ENCODE measurements at regions not wholly inside any gene's neighbourhood (a gene's known extent, or its start where the extent isn't known, plus 50 kb on each side); places are given as distances from the start of the nearest gene placed in this dataset.

- ChIA-PET CTCF (no interaction called here), POLR2A (ENCODE audit: unreplicated experiment) (no interaction called here)
- Histone ChIP-seq H3K27me3 (ENCODE audit: insufficient read depth, low read depth) (no peaks in the 10 kb centered on the region), H4K20me1 (ENCODE audit: insufficient read depth) (no peaks in the 10 kb centered on the region), H3K4me1 (replicated peaks; ENCODE audit: insufficient read depth) (peaks cover 13% of the 10 kb centered on the region), H3K79me2 (ENCODE audit: low read depth) (0 out of 2 replicates have a peak, but pooled peaks cover 3% of the 10 kb centered on the region), H3K9me2 (ENCODE audit: insufficient read depth) (no peaks in the 10 kb centered on the region), H3K4me3 (no peak overlapping the region), H3K36me3 (ENCODE audit: low read depth) (no peaks in the 10 kb centered on the region), H3K27ac (no peak overlapping the region), H3F3A (ENCODE audit: insufficient read depth, low read depth) (no peaks in the 10 kb centered on the region), H3K4me2 (no peak overlapping the region), H3K9me3 (ENCODE audit: insufficient read depth, low read depth) (0 out of 2 replicates have a peak, but pooled peaks cover 5% of the 10 kb centered on the region), H2AFZ (no peak overlapping the region)
- TF ChIP-seq CTCF (conservative IDR thresholded peaks at IDR 0.05), result no peak
- no peak for TF ChIP-seq EZH2 (IDR thresholded peaks at IDR 0.05; ENCODE audit: low read depth)
- no peak for DNase-seq
- BruUV-seq (replicated peaks), result no TSS peak
- intact Hi-C loops (cut with micrococcal nuclease; ENCODE audit: unreplicated experiment), result no loop called here
Measured at GRCh38 chr5:54859316-54859715, 126.1 kb downstream of the ESM1 start.

- Histone ChIP-seq H3K36me3 (ENCODE audit: low read depth) (no peaks in the 10 kb centered on the region), H3K9me2 (ENCODE audit: insufficient read depth) (no peaks in the 10 kb centered on the region), H2AFZ (no peak overlapping the region), H3K79me2 (ENCODE audit: low read depth) (no peaks in the 10 kb centered on the region), H3K9me3 (ENCODE audit: insufficient read depth, low read depth) (0 out of 2 replicates have a peak, but pooled peaks cover 5% of the 10 kb centered on the region), H3K27ac (no peak overlapping the region), H4K20me1 (ENCODE audit: insufficient read depth) (no peaks in the 10 kb centered on the region), H3K4me1 (replicated peaks; ENCODE audit: insufficient read depth) (no peaks in the 10 kb centered on the region), H3K4me3 (no peak overlapping the region), H3F3A (ENCODE audit: insufficient read depth, low read depth) (no peaks in the 10 kb centered on the region), H3K27me3 (ENCODE audit: insufficient read depth, low read depth) (no peaks in the 10 kb centered on the region), H3K4me2 (no peak overlapping the region)
- POLR2A ChIA-PET (ENCODE audit: unreplicated experiment), result no interaction called here
- CTCF ChIA-PET, result no interaction called here
- DNase-seq, result no peak
- intact Hi-C loops (cut with micrococcal nuclease; ENCODE audit: unreplicated experiment), result no loop called here
- no peak for TF ChIP-seq CTCF (conservative IDR thresholded peaks at IDR 0.05)
- no peak for TF ChIP-seq EZH2 (IDR thresholded peaks at IDR 0.05; ENCODE audit: low read depth)
- no TSS peak for BruUV-seq (replicated peaks)
Measured at GRCh38 chr5:54854883-54855581, 130.4 kb downstream of the ESM1 start.

DNA sequence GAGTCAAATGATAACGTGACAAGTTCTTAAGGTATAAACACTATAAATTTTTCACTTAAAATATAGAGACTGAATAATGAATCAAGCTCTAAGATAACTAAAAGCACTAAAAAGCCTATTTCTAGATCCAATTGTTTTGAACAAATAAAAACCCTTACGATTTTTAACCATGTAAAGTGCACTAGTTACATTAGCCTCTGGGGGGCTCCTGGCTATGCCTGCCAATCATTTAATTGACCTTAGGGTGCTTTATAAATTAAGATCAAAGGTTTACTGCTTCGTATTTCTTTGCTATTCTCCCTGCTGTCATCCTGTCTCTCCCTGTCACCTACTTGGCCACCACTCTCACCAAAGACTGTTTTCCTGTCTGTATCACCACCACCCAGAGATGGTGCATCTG lies 133.4 kb downstream of the ESM1 start:
- no peaks in the 10 kb centered on the region for H3K27me3 ChIP-seq (ENCODE audit: insufficient read depth, low read depth)
- H3F3A ChIP-seq (ENCODE audit: insufficient read depth, low read depth), result no peaks in the 10 kb centered on the region
- no peaks in the 10 kb centered on the region for H4K20me1 ChIP-seq (ENCODE audit: insufficient read depth)
- H3K79me2 ChIP-seq (ENCODE audit: low read depth), result no peaks in the 10 kb centered on the region
- ChIA-PET POLR2A (ENCODE audit: unreplicated experiment) (no interaction called here), CTCF (no interaction called here)
- no peaks in the 10 kb centered on the region for H3K4me1 ChIP-seq (replicated peaks; ENCODE audit: insufficient read depth)
- no peaks in the 10 kb centered on the region for H3K9me2 ChIP-seq (ENCODE audit: insufficient read depth)
- no peak overlapping the region for H2AFZ ChIP-seq
- no peak overlapping the region for H3K4me3 ChIP-seq
- intact Hi-C loops (cut with micrococcal nuclease; ENCODE audit: unreplicated experiment), result no loop called here
- H3K9me3 ChIP-seq (ENCODE audit: insufficient read depth, low read depth), result no peaks in the 10 kb centered on the region
- H3K4me2 ChIP-seq, result no peak overlapping the region
- no peaks in the 10 kb centered on the region for H3K36me3 ChIP-seq (ENCODE audit: low read depth)
- no peak overlapping the region for H3K27ac ChIP-seq
- TF ChIP-seq CTCF (conservative IDR thresholded peaks at IDR 0.05), result no peak; the same call in 1 of the 2 replicates
- no peak for TF ChIP-seq EZH2 (IDR thresholded peaks at IDR 0.05; ENCODE audit: low read depth)
- DNase-seq, result no peak
- BruUV-seq (replicated peaks), result no TSS peak

All from PC-9 (cell line).